GM21717 (cell line): ENCODE measurements at regions not wholly inside any gene's neighbourhood (a gene's known extent, or its start where the extent isn't known, plus 50 kb on each side); places are given as distances from the start of the nearest gene placed in this dataset.
"Not testable (repeated sequence)": the region's sequence is repeated elsewhere in the genome, so short reads cannot be mapped to it uniquely, and the experiment has no call there.

Source experiments
- ATAC-seq: cut with Tn5 transposase; IDR thresholded peaks from one replicate; pipeline ENCODE4 v1.9.1; 2021; ENCODE audit warnings: mild to moderate bottlenecking, moderate library complexity; ENCODE audit not compliant: unreplicated experiment

DNA sequence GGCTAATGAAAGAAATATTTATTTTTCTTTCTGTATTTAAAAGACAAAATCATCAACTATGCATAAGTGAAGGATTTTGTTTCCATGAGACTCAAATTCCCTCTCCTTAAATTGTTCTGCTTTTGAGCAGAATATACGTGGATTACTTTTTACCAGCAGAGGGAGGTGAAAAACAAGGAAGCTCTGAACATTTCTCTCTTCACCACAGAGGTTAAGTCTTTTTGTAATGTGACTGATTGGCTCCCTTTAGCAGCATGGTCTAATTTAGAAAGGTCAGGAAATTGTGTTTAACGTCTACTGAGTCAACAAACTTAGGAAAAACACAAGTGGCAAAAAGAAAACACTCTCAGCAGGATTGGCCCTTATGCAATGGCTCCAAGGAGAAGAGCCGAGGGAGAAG is 55.1 kb upstream of the F9 start:
- ATAC-seq = no peak

DNA sequence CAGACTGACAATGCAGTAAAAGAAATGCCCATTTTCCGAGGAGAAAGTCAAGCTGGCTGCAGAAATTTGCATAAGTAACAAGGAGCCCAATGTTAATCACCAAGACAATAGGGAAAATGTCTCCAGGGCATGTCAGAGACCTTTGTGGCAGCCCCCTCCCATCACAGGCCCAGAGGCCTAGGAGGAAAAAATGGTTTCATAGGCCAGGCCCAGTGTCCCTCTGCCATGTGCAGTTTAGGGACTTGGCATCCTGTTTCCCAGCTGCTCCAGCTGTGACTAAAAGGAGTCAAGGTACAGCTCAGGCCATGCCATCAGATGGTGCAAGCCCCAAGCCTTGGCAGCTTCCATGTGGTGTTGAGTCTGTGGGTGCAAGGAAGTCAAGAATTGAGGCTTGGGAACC is 68.6 kb upstream of the F9 start:
- not testable (repeated sequence) for ATAC-seq

DNA sequence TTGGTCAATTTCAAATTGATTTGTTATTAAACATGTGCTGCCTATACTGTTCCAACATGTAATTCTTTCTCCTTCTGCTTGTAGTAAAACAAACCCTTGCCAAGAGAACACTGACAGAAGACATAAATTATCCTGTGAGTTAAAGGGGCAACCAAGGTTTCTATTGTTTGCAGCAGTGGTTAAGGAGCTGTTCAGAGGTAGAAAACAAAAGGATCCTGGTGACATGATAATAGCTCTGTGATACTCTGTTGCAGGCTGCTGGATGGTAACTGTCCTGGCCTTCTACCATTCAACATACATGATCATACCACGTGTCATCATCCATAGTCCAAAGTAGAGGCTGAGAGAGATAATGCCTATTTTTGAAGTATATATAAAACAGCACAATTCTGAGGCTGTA is 75.8 kb upstream of the F9 start:
- no peak for ATAC-seq

DNA sequence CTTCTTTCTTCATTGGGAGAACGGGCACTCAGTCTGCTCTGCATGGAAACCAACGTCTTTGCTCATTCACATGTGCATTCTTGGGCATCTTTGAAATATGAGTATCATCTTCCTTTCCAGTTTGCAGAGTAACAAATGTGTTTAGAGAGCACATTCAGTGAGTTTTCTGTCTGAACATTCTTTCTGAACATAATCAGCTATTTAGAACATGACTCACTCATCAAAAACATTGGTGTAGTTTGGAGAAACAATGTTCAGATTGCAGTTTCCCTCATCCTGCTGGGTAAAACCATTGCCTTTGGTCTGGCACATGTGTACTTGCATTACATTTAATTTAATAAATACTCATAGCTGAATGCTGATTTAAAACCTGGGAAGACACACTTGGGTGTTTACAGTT is 81.5 kb upstream of the F9 start:
- ATAC-seq = no peak

- no peak for ATAC-seq
Observed at GRCh38 chrX:139446832-139447231, 83.7 kb upstream of the F9 start.

DNA sequence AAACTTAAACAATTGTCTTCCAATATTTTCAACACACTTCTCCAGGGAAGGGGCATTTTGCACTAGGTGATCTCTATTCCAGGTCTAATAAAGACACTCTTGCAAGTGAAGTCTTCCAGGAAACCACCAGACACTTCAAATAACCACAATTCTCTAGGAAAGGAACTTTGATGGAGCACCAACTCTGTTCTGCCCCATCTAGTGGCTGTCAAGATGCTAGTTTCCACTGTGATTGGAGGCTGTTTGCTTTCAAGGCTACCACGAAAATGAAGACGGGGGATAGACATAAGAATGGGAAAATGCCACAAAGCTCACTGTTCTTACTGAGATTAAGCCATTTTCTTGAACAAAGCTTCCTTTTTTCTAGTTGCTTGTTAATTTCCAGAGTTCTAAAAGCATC is 100.6 kb upstream of the F9 start:
- ATAC-seq = no peak

DNA sequence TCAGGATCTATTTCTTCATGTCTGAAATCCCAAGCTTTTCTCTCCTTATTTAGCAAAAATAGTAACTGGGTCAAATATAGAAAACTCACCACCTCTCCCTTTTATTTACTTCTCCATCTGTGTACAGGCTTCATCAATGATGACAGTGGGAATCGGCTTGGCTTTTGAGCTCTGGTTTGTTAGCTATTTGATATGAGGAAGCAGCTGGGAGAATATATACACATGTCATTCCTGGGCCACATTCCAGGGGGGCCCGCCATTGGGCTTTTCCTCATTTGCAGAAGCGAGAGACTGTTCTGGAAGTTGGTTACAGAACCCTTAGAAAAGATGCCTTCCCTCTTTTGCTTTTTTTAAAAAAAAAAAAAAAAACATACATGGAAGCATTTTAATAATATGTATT is 107.4 kb upstream of the F9 start:
- no peak for ATAC-seq

GRCh38 chrX:139398258-139398657 is 132.3 kb upstream of the F9 start:
- ATAC-seq = not testable (repeated sequence)

GRCh38 chrX:139388254-139388653 is 142.3 kb upstream of the F9 start:
- no peak for ATAC-seq

DNA sequence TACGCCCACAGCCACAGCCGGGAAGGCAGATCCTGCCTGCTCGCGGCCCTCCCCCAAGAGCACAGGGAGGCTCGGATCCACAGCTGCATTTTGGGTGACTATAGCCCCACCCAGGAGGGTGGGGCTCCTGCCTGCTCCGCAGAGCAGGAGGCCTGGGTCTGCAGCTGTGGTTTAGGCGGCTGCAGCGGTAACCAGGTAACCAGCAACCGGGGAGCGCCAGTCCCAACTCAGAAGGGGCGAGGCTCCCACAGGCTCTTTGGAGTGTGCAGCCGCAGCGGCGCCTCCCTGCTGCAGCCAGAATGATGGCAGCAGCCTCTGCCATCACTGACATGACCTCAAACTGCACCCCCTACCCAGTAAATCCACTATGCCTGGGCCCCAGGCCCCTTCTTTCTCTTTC is 148.0 kb upstream of the F9 start:
- no peak for ATAC-seq

DNA sequence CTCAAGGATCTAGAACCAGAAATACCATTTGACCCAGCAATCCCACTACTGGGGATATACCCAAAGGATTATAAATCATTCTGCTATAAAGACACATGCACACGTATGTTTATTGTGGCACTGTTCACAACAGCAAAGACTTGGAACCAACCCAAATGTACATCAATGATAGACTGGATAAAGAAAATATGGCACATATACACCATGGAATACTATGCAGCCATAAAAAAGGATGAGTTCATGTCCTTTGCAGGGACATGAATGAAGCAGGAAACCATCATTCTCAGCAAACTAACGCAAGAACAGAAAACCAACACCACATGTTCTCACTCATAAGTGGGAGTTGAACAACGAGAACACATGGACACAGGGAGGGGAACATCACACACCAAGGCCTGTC is 154.0 kb upstream of the F9 start:
- not testable (repeated sequence) for ATAC-seq

GRCh38 chrX:139360356-139360755 is 170.2 kb upstream of the F9 start:
- no peak for ATAC-seq

GRCh38 chrX:139342594-139342991 is 187.9 kb upstream of the F9 start:
- ATAC-seq = not testable (repeated sequence)

DNA sequence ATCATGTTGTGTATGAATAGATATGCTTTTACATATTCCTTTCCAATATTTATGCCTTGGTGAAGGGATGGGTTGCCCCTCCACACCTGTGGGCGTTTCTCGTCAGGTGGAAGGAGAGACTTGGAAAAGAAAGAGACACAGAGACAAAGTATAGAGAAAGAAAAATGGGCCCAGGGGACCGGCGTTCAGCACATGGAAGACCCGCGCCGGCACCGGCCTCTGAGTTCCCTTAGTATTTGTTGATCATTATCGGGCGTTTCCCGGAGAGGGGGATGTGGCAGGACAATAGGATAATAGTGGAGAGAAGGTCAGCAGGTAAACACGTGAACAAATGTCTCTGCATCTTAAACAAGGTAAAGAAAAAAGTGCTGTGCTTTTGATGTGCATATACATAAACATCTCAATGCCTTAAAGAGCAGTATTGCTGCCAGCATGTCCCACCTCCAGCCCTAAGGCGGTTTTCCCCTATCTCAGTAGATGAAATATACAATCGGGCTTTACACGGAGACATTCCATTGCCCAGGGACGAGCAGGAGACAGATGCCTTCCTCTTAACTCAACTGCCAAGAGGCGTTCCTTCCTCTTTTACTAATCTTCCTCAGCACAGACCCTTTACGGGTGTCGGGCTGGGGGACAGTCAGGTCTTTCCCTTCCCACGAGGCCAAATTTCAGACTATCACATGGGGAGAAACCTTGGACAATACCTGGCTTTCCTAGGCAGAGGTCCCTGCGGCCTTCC is 188.5 kb upstream of the F9 start:
- ATAC-seq = not testable (repeated sequence)

- ATAC-seq = no peak
Observed at GRCh38 chrX:139332441-139332840, 198.1 kb upstream of the F9 start.

DNA sequence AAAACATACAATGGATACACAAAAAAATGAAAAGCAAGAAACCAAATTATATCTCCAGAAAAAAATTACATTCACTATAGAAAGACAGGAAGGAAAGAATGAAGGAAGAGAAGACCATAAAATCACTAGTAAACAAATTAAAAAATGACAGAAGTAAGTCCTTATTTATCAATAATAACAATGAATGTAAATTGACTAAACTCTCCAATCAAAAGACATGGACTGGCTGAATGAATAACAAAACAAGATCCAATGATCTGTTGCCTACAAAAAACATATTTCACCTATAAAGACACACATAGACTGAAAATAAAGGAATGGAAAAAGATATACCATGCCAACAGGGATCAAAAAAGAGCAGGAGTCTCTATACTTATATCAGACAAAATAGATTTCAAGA is 203.2 kb upstream of the F9 start:
- ATAC-seq = no peak

DNA sequence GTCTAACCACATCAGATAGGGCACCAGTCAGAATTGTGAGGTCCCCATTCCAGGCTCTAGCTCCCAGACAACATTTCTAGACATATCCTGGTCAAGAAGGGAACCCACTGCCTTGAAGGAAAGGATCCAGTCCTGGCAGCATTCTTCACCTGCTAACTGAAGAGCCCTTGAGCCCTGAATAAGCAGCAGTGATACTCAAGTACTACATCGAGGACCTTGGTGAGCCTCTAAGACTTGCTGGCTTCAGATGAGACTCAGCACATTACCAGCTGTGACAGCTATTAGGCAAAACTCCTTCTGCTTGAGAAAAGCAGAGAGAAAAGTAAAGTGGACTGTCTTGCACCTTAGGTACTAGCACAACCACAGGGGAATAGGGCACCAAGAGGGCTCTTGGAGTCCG is 205.8 kb upstream of the F9 start:
- ATAC-seq = no peak

DNA sequence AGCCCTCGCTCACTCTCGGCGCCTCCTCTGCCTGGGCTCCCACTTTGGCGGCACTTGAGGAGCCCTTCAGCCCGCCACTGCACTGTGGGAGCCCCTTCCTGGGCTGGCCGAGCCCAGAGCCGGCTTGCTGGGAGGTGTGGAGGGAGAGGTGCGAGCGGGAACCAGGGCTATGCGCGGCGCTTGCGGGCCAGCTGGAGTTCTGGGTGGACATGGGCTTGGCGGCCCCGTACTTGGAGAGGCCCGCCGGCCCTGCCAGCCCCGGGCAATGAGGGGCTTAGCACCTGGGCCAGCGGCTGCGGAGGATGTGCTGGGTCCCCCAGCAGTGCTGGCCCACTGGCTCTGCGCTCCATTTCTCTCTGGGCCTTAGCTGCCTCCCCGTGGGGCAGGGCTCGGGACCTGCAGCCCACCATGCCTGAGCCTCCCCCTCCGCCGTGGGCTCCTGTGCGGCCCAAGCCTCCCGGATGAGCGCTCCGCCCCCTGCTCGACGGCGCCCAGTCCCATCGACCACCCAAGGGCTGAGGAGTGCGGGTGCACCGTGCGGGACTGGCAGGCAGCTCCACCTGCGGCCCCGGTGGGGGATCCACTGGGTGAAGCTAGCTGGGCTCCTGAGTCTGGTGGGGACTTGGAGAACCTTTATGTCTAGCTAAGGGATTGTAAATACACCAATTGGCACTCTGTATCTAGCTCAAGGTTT is 209.7 kb upstream of the F9 start:
- not testable (repeated sequence) for ATAC-seq

DNA sequence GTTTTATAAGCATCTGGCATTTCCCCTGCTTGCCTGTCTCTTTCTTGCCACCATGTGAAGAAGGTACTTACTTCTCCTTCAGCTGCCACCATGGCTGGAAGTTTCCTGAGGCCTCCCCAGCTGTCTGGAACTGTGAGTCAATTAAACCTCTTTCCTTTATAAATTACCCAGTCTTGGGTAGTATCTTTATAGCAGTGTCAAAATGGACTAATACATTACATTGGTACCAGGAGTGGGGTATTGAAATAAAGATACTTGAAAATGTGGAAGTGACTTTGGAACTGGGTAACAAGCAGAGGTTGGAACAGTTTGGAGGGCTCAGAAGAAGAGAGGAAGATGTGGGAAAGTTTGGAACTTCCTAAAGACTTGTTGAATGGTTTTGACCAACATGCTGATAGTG is 223.9 kb upstream of the F9 start:
- ATAC-seq = not testable (repeated sequence)

DNA sequence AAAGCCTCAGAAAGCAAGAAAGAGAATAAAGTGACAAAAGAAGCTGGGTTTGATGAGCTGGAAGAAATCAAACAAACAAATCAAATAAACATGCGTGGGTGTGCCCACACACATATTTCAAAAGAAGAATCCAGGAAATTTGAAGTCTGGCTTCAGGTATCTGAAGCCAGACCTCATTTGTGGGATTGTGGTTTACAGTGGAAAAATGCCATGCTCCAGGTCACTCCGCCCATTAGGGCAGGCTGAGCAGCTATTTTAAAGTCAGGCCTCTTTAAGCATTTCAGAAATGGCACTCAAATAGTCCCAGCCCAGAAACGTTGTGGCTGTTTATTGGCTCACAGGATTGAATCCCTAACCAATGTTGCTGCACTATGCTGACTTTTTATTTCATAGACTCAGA is 226.1 kb upstream of the F9 start:
- ATAC-seq = no peak

DNA sequence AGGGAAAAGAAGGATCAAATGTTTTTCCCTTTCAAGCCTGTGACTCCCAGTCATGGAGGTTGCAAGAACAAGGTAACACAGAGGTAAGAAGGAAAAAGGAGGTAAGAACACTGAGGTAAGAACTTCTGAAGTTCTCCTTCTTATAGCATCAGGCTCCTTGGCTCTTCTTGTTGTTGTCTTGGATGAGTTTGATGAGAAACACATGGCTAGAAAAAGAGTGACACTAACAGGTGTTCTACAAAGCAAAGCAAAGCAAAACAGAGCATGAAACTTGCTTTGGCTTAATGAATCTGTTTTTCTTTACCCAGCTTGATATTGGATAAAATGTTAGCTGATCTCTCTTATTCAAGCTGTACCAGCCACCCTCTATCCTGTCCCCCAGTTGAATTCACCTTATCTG is 231.2 kb upstream of the F9 start:
- ATAC-seq = no peak

DNA sequence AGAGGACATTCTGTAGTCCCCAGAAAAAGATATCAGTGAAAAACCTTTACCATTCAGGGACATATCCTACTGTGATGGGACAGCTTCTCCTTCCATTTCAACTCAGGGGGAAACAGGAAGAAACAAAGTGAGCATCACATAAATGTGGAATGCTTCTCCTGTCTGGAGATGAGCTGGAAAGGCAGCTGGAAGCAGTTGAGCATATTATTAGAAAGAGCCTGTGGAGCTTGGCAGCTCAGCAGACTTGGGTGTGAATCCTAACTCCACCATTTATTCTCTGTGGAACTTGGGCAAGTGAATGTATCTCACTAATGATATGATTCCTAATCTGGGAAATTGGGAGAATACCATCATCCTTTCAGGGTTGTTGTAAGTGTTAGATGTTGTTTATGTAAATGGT is 232.1 kb upstream of the F9 start:
- ATAC-seq = no peak

DNA sequence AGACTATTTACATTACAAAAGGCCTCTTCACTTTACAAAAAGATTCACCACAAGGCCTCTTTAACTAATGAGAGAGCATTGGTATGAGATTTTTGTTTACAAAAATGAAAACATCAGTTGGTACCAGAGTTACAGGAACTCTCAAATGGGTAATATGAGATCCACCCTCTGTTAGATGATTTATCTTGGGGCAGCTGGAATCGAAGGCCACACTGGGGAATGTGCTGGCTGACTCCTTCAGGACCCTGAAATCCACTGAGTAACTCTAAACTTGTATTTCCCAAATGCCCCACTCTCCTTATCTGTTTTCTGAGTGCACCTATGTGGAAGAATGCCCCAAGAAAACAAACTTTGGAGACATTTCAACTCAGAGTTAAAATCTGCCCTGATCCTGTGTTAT is 232.9 kb upstream of the F9 start:
- ATAC-seq = no peak
